Fibroblast of lung (primary cell): ENCODE measurements at regions not wholly inside any gene's neighbourhood (a gene's known extent, or its start where the extent isn't known, plus 50 kb on each side); places are given as distances from the start of the nearest gene placed in this dataset.

Experiments
- CTCF ChIP-seq, 2 donors: IDR thresholded peaks in 1 of 2; conservative IDR thresholded peaks in 1 of 2; 1 replicate in 1 of 2; 2 replicates in 1 of 2; pipeline ENCODE4 v1.5.1; 2011 to 2012; ENCODE audit warnings: low read length in 2 of 2, control low read depth in 1 of 2, inconsistent platforms in 1 of 2, low read depth in 1 of 2, mild to moderate bottlenecking in 1 of 2
- EZH2 ChIP-seq: IDR thresholded peaks from 2 replicates; pipeline ENCODE4 v1.5.1; 2012; ENCODE audit warnings: low read length, control low read depth, mild to moderate bottlenecking; ENCODE audit errors: missing control alignments

GRCh38 chr9:100715100-100715380 is 137.2 kb downstream of the CAVIN4 start:
- TF ChIP-seq CTCF (conservative IDR thresholded peaks at IDR 0.05 in 1 of 2, IDR thresholded peaks at IDR 0.05 in 1 of 2; ENCODE audit: low read depth in 1 of 2, low read length in 2 of 2) = no peak
- no peak for TF ChIP-seq EZH2
